Natural killer cell treated with Interleukin-12 subunit alpha and Interleukin-12 subunit beta and Interleukin-15 and Interleukin-18, amount 100 ng/mL, for 72 hours (primary cell): ENCODE measurements at regions not wholly inside any gene's neighbourhood (a gene's known extent, or its start where the extent isn't known, plus 50 kb on each side); places are given as distances from the start of the nearest gene placed in this dataset.
"Not testable (repeated sequence)": the region's sequence is repeated elsewhere in the genome, so short reads cannot be mapped to it uniquely, and the experiment has no call there.

Source experiments
- ATAC-seq, 2 donors: fragments of 150-1000 bp; cut with Tn5 transposase in 1 of 2; sonication (Bioruptor Pico), chemical (Tn5 transposase) in 1 of 2; 2 replicates each; pipeline ENCODE4 v1.10.0; 2021
- DNase-seq: peaks from one replicate; pipeline ENCODE4 v3.0.0; 2022; ENCODE audit warnings: low spot score
- H3K27ac Mint-ChIP-seq, 2 donors: 1 replicate in 1 of 2; 2 replicates in 1 of 2; pipeline ENCODE4 v1.8.0; 2022; ENCODE audit warnings: mixed read lengths in 2 of 2, mild to moderate bottlenecking in 1 of 2, moderate library complexity in 1 of 2
- H3K27me3 Mint-ChIP-seq, 2 donors: 1 replicate in 1 of 2; 2 replicates in 1 of 2; pipeline ENCODE4 v1.8.0; 2022; ENCODE audit warnings: mixed read lengths in 2 of 2
- H3K36me3 Mint-ChIP-seq: one replicate; pipeline ENCODE4 v1.8.0; 2022; ENCODE audit warnings: mixed read lengths
- H3K4me1 Mint-ChIP-seq, 2 donors: 1 replicate in 1 of 2; 2 replicates in 1 of 2; pipeline ENCODE4 v1.8.0; 2022; ENCODE audit warnings: low read depth in 2 of 2, mixed read lengths in 2 of 2, mild to moderate bottlenecking in 1 of 2
- H3K4me3 Mint-ChIP-seq: one replicate; pipeline ENCODE4 v1.8.0; 2022; ENCODE audit warnings: mixed read lengths
- H3K9me3 Mint-ChIP-seq: 2 replicates; pipeline ENCODE4 v1.8.0; 2022; ENCODE audit warnings: mixed read lengths

- H3K4me1 Mint-ChIP-seq: no peaks in the 10 kb centered on the region
- DNase-seq (no peak), ATAC-seq (no peak)
- no peaks in the 10 kb centered on the region for H3K27me3 Mint-ChIP-seq
- H3K36me3 Mint-ChIP-seq: peaks cover 5% of the 10 kb centered on the region
- no peak overlapping the region for H3K27ac Mint-ChIP-seq
- H3K9me3 Mint-ChIP-seq: peaks cover 26% of the 10 kb centered on the region
- H3K4me3 Mint-ChIP-seq: no peak overlapping the region
Observed at GRCh38 chr14:83170165-83170564, 1636.5 kb upstream of the SEL1L start.

GRCh38 chr14:83171761-83172160, 1638.1 kb upstream of the SEL1L start:
- peaks cover 5% of the 10 kb centered on the region for H3K36me3 Mint-ChIP-seq
- DNase-seq: no peak
- no peak overlapping the region for H3K27ac Mint-ChIP-seq
- H3K27me3 Mint-ChIP-seq: no peaks in the 10 kb centered on the region
- no peak for ATAC-seq
- H3K4me1 Mint-ChIP-seq: no peaks in the 10 kb centered on the region
- peaks cover 23% of the 10 kb centered on the region for H3K9me3 Mint-ChIP-seq
- no peak overlapping the region for H3K4me3 Mint-ChIP-seq

GRCh38 chr14:83172363-83172762, 1638.7 kb upstream of the SEL1L start:
- Mint-ChIP-seq H3K4me3 (no peak overlapping the region), H3K27ac (no peak overlapping the region), H3K9me3 (peaks cover 18% of the 10 kb centered on the region), H3K4me1 (no peaks in the 10 kb centered on the region), H3K36me3 (peaks cover 5% of the 10 kb centered on the region), H3K27me3 (no peaks in the 10 kb centered on the region)
- DNase-seq (no peak), ATAC-seq (no peak)

- no peak overlapping the region for H3K27ac Mint-ChIP-seq
- H3K36me3 Mint-ChIP-seq: peaks cover 5% of the 10 kb centered on the region
- peaks cover 15% of the 10 kb centered on the region for H3K9me3 Mint-ChIP-seq
- no peaks in the 10 kb centered on the region for H3K4me1 Mint-ChIP-seq
- H3K27me3 Mint-ChIP-seq: no peaks in the 10 kb centered on the region
- DNase-seq (no peak), ATAC-seq (no peak)
- H3K4me3 Mint-ChIP-seq: no peak overlapping the region
Observed at GRCh38 chr14:83173687-83174086, 1640.0 kb upstream of the SEL1L start.

- Mint-ChIP-seq H3K36me3 (peaks cover 6% of the 10 kb centered on the region), H3K9me3 (peaks cover 19% of the 10 kb centered on the region), H3K27ac (no peak overlapping the region), H3K4me1 (no peaks in the 10 kb centered on the region), H3K4me3 (no peak overlapping the region), H3K27me3 (no peaks in the 10 kb centered on the region)
- DNase-seq (no peak), ATAC-seq (no peak)
Observed at GRCh38 chr14:83184531-83184930, 1650.9 kb upstream of the SEL1L start.

- H3K4me3 Mint-ChIP-seq, DNase-seq, H3K27ac Mint-ChIP-seq, ATAC-seq, H3K27me3 Mint-ChIP-seq, H3K4me1 Mint-ChIP-seq: not testable (repeated sequence)
- Mint-ChIP-seq H3K9me3 (peaks cover 16% of the 10 kb centered on the region), H3K36me3 (peaks cover 13% of the 10 kb centered on the region)
Observed at GRCh38 chr14:83188311-83188710, 1654.7 kb upstream of the SEL1L start.

- H3K36me3 Mint-ChIP-seq: peaks cover 12% of the 10 kb centered on the region
- DNase-seq: no peak
- H3K27me3 Mint-ChIP-seq: no peaks in the 10 kb centered on the region
- no peak overlapping the region for H3K27ac Mint-ChIP-seq
- peaks cover 18% of the 10 kb centered on the region for H3K9me3 Mint-ChIP-seq
- H3K4me1 Mint-ChIP-seq: no peaks in the 10 kb centered on the region
- no peak overlapping the region for H3K4me3 Mint-ChIP-seq
- ATAC-seq: no peak
Observed at GRCh38 chr14:83196236-83196635, 1662.6 kb upstream of the SEL1L start.

- no peak for DNase-seq
- Mint-ChIP-seq H3K27me3 (no peaks in the 10 kb centered on the region), H3K27ac (no peak overlapping the region), H3K36me3 (peaks cover 8% of the 10 kb centered on the region), H3K4me3 (no peak overlapping the region), H3K9me3 (peaks cover 13% of the 10 kb centered on the region), H3K4me1 (no peaks in the 10 kb centered on the region)
- ATAC-seq: no peak
Observed at GRCh38 chr14:83197271-83197670, 1663.6 kb upstream of the SEL1L start.

- ATAC-seq: no peak
- H3K4me3 Mint-ChIP-seq: no peak overlapping the region
- H3K4me1 Mint-ChIP-seq: no peaks in the 10 kb centered on the region
- no peak for DNase-seq
- no peaks in the 10 kb centered on the region for H3K36me3 Mint-ChIP-seq
- no peak overlapping the region for H3K27ac Mint-ChIP-seq
- no peaks in the 10 kb centered on the region for H3K9me3 Mint-ChIP-seq
- H3K27me3 Mint-ChIP-seq: no peaks in the 10 kb centered on the region
Observed at GRCh38 chr14:83207550-83207949, 1673.9 kb upstream of the SEL1L start.

GRCh38 chr14:83208341-83208740, 1674.7 kb upstream of the SEL1L start:
- H3K9me3 Mint-ChIP-seq: peaks cover 5% of the 10 kb centered on the region
- H3K27ac Mint-ChIP-seq: no peak overlapping the region
- ATAC-seq: no peak
- DNase-seq: no peak
- H3K4me1 Mint-ChIP-seq: no peaks in the 10 kb centered on the region
- no peaks in the 10 kb centered on the region for H3K27me3 Mint-ChIP-seq
- H3K4me3 Mint-ChIP-seq: no peak overlapping the region
- H3K36me3 Mint-ChIP-seq: no peaks in the 10 kb centered on the region

- H3K4me3 Mint-ChIP-seq: no peak overlapping the region
- no peaks in the 10 kb centered on the region for H3K4me1 Mint-ChIP-seq
- H3K27me3 Mint-ChIP-seq: no peaks in the 10 kb centered on the region
- H3K36me3 Mint-ChIP-seq: peaks cover 11% of the 10 kb centered on the region
- ATAC-seq: no peak
- H3K27ac Mint-ChIP-seq: no peak overlapping the region
- no peak for DNase-seq
- peaks cover 23% of the 10 kb centered on the region for H3K9me3 Mint-ChIP-seq
Observed at GRCh38 chr14:83217492-83217891, 1683.8 kb upstream of the SEL1L start.

- peaks cover 17% of the 10 kb centered on the region for H3K9me3 Mint-ChIP-seq
- no peaks in the 10 kb centered on the region for H3K27me3 Mint-ChIP-seq
- ATAC-seq: no peak
- H3K36me3 Mint-ChIP-seq: peaks cover 7% of the 10 kb centered on the region
- no peak overlapping the region for H3K4me3 Mint-ChIP-seq
- H3K4me1 Mint-ChIP-seq: no peaks in the 10 kb centered on the region
- no peak overlapping the region for H3K27ac Mint-ChIP-seq
- no peak for DNase-seq
Observed at GRCh38 chr14:83247924-83248639, 1714.4 kb upstream of the SEL1L start.

- H3K27ac Mint-ChIP-seq: no peak overlapping the region
- H3K9me3 Mint-ChIP-seq: peaks cover 9% of the 10 kb centered on the region
- no peaks in the 10 kb centered on the region for H3K4me1 Mint-ChIP-seq
- ATAC-seq (no peak), DNase-seq (no peak)
- H3K27me3 Mint-ChIP-seq: no peaks in the 10 kb centered on the region
- H3K4me3 Mint-ChIP-seq: no peak overlapping the region
- no peaks in the 10 kb centered on the region for H3K36me3 Mint-ChIP-seq
Observed at GRCh38 chr14:83251402-83251801, 1717.7 kb upstream of the SEL1L start.

- Mint-ChIP-seq H3K27me3 (no peaks in the 10 kb centered on the region), H3K4me3 (no peak overlapping the region), H3K4me1 (no peaks in the 10 kb centered on the region), H3K9me3 (peaks cover 11% of the 10 kb centered on the region), H3K27ac (no peak overlapping the region), H3K36me3 (no peaks in the 10 kb centered on the region)
- ATAC-seq (no peak), DNase-seq (no peak)
Observed at GRCh38 chr14:83253870-83254269, 1720.2 kb upstream of the SEL1L start.
